ENCODE measurements at regions not wholly inside any gene's neighbourhood (a gene's known extent, or its start where the extent isn't known, plus 50 kb on each side); places are given as distances from the start of the nearest gene placed in this dataset.

DNA sequence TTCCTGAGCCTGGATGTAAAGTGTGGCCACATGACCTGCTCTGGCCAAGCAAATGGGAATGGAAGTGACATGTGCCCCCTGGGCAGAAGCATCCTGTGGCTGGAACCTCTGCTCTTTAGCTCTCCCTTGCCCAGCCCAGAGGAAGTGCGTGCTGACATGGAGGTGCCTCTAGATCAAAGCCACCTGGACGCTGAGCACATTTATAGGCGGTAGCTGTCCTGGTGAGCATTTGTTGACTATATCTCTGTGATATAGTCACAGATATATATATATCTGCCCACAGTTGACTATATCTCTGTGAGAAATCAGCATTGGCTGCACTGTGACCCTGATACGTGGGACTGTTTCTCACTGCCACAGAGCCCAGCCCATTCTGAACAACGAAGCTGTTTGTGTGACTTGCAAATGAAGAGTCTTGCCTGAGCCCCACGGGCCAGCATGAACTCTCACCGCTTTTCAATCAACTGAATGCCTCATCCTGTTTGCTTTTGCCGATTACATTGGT, 118.8 kb downstream of the C16orf95 start:
- WGBS, 2 donors (ENCODE audit: extremely low coverage in 2 of 2, insufficient read length in 2 of 2, insufficient replicate concordance in 1 of 2), result no CpG with 5 or more reads among the region's 8 CpGs
- H4K8ac ChIP-seq (ENCODE audit: low read depth, low read length), result no peak overlapping the region
- H3K9me3 ChIP-seq (replicated peaks in 1 of 2; ENCODE audit: control insufficient read depth in 2 of 2, insufficient read depth in 1 of 2, low read depth in 1 of 2, low read length in 2 of 2), result peaks cover 0 to 3% of the 10 kb centered on the region in 2 donors

DNA sequence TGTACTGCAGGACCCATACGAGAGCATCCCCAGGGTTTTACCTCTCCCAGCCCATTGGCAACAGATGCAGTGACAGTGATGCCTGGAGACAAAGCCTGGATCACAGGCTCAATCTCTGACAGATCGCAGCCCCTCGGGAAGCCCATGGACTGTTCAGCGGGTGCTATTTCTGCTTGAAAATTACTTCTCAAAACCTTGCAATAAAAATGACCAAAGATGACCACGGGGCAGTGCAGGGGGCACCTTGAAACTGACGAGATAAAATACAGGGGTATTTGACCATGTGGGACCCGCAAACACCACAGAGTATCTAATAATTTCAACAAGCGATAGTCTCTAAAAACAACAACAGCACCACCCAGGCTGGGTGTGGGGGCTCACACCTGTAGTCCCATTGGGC, 118.3 kb downstream of the C16orf95 start:
- Histone ChIP-seq H2AFZ (ENCODE audit: low read length) (no peak overlapping the region), H3K4me3 (ENCODE audit: low read length in 2 of 2) (no peak overlapping the region), H2BK15ac (ENCODE audit: low read length) (no peak overlapping the region), H3K36me3 (replicated peaks in 1 of 2; ENCODE audit: control insufficient read depth in 2 of 2, insufficient read depth in 2 of 2, low read length in 2 of 2) (no peaks in the 10 kb centered on the region), H3K27ac (replicated peaks; ENCODE audit: low read length) (no peak overlapping the region), H3K9me3 (replicated peaks in 1 of 2; ENCODE audit: control insufficient read depth in 2 of 2, insufficient read depth in 1 of 2, low read depth in 1 of 2, low read length in 2 of 2) (peaks cover 0 to 3% of the 10 kb centered on the region in 2 donors), H2BK12ac (ENCODE audit: low read length) (no peak overlapping the region), H4K8ac (ENCODE audit: low read depth, low read length) (no peak overlapping the region), H3K14ac (ENCODE audit: low read length) (no peak overlapping the region), H4K91ac (ENCODE audit: low read depth, low read length, poor library complexity) (no peak overlapping the region), H2BK120ac (ENCODE audit: low read depth, low read length) (no peak overlapping the region), H2AK5ac (ENCODE audit: low read depth, low read length) (no peak overlapping the region), H3K4me2 (ENCODE audit: insufficient read depth, low read length, poor library complexity, severe bottlenecking) (no peak overlapping the region), H3K18ac (ENCODE audit: low read length) (no peak overlapping the region), H3K4me1 (ENCODE audit: control insufficient read depth in 2 of 2, insufficient read depth in 1 of 2, low read depth in 1 of 2, low read length in 2 of 2) (peaks cover 2 to 10% of the 10 kb centered on the region in 2 donors), H3K27me3 (ENCODE audit: control insufficient read depth in 3 of 3, insufficient read depth in 3 of 3, low read depth in 1 of 3, low read length in 3 of 3) (no peaks in the 10 kb centered on the region), H3K4ac (ENCODE audit: low read length) (no peak overlapping the region), H2BK5ac (ENCODE audit: low read length) (no peak overlapping the region), H3K23ac (ENCODE audit: low read depth, low read length, poor library complexity) (no peak overlapping the region), H3K9ac (ENCODE audit: low read depth, low read length, poor library complexity) (no peak overlapping the region), H3K79me1 (ENCODE audit: low read depth, low read length) (no peaks in the 10 kb centered on the region)
- no CpG with 5 or more reads among the region's 8 CpGs for WGBS, 2 donors (ENCODE audit: extremely low coverage in 2 of 2, insufficient read length in 2 of 2, insufficient replicate concordance in 1 of 2)
- no peak for DNase-seq (ENCODE audit: low spot score)

More for the DNA sequence above, 118.8 kb downstream of the C16orf95 start:
- Histone ChIP-seq H3K27ac (replicated peaks; ENCODE audit: low read length) (no peak overlapping the region), H2AFZ (ENCODE audit: low read length) (no peak overlapping the region), H3K27me3 (ENCODE audit: control insufficient read depth in 3 of 3, insufficient read depth in 3 of 3, low read depth in 1 of 3, low read length in 3 of 3) (no peaks in the 10 kb centered on the region), H3K4me3 (ENCODE audit: low read length in 2 of 2) (no peak overlapping the region), H2BK15ac (ENCODE audit: low read length) (no peak overlapping the region), H2BK12ac (ENCODE audit: low read length) (no peak overlapping the region), H2AK5ac (ENCODE audit: low read depth, low read length) (no peak overlapping the region), H3K14ac (ENCODE audit: low read length) (no peak overlapping the region), H3K18ac (ENCODE audit: low read length) (no peak overlapping the region), H4K91ac (ENCODE audit: low read depth, low read length, poor library complexity) (no peak overlapping the region), H3K36me3 (replicated peaks in 1 of 2; ENCODE audit: control insufficient read depth in 2 of 2, insufficient read depth in 2 of 2, low read length in 2 of 2) (no peaks in the 10 kb centered on the region), H2BK5ac (ENCODE audit: low read length) (no peak overlapping the region), H3K79me1 (ENCODE audit: low read depth, low read length) (no peaks in the 10 kb centered on the region), H3K23ac (ENCODE audit: low read depth, low read length, poor library complexity) (no peak overlapping the region), H2BK120ac (ENCODE audit: low read depth, low read length) (no peak overlapping the region), H3K4ac (ENCODE audit: low read length) (no peak overlapping the region), H3K4me2 (ENCODE audit: insufficient read depth, low read length, poor library complexity, severe bottlenecking) (no peak overlapping the region), H3K4me1 (ENCODE audit: control insufficient read depth in 2 of 2, insufficient read depth in 1 of 2, low read depth in 1 of 2, low read length in 2 of 2) (peaks cover 2 to 10% of the 10 kb centered on the region in 2 donors), H3K9ac (ENCODE audit: low read depth, low read length, poor library complexity) (no peak overlapping the region)
- no peak for DNase-seq (ENCODE audit: low spot score)

DNA sequence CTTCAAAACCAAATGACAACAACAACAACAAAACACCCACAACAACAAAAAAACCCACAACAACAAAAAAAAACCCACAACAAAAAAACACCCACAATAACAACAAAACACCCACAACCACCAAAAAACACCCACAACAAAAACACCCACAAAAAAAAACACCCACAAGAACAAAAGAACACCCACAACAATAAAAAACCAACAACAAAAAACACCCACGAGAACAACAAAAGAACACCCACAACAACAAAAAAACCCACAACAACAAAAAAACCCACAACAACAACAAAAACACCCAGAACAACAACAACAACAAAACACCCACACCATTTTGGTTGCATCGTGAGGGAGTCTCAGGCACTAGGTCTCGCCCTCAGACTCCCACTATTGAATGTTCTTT, 117.8 kb downstream of the C16orf95 start:
- H3K27ac ChIP-seq (replicated peaks; ENCODE audit: low read length), result no peak overlapping the region
- no peak overlapping the region for H2AK5ac ChIP-seq (ENCODE audit: low read depth, low read length)
- H3K79me1 ChIP-seq (ENCODE audit: low read depth, low read length), result no peaks in the 10 kb centered on the region
- no peak overlapping the region for H3K9ac ChIP-seq (ENCODE audit: low read depth, low read length, poor library complexity)
- no peak overlapping the region for H3K14ac ChIP-seq (ENCODE audit: low read length)
- H3K18ac ChIP-seq (ENCODE audit: low read length), result no peak overlapping the region
- no peaks in the 10 kb centered on the region for H3K27me3 ChIP-seq (ENCODE audit: control insufficient read depth in 3 of 3, insufficient read depth in 3 of 3, low read depth in 1 of 3, low read length in 3 of 3)
- H3K4me1 ChIP-seq (ENCODE audit: control insufficient read depth in 2 of 2, insufficient read depth in 1 of 2, low read depth in 1 of 2, low read length in 2 of 2), result peaks cover 2 to 10% of the 10 kb centered on the region in 2 donors
- H3K4ac ChIP-seq (ENCODE audit: low read length), result no peak overlapping the region
- no peak overlapping the region for H3K4me2 ChIP-seq (ENCODE audit: insufficient read depth, low read length, poor library complexity, severe bottlenecking)
- no peak overlapping the region for H2AFZ ChIP-seq (ENCODE audit: low read length)
- H3K23ac ChIP-seq (ENCODE audit: low read depth, low read length, poor library complexity), result no peak overlapping the region
- no peak overlapping the region for H4K91ac ChIP-seq (ENCODE audit: low read depth, low read length, poor library complexity)
- DNase-seq (ENCODE audit: low spot score), result no peak
- H3K9me3 ChIP-seq (replicated peaks in 1 of 2; ENCODE audit: control insufficient read depth in 2 of 2, insufficient read depth in 1 of 2, low read depth in 1 of 2, low read length in 2 of 2), result no peaks in the 10 kb centered on the region
- no peak overlapping the region for H2BK120ac ChIP-seq (ENCODE audit: low read depth, low read length)
- no peak overlapping the region for H2BK15ac ChIP-seq (ENCODE audit: low read length)
- no peak overlapping the region for H2BK12ac ChIP-seq (ENCODE audit: low read length)
- H3K4me3 ChIP-seq (ENCODE audit: low read length in 2 of 2), result no peak overlapping the region
- 100% methylated on average over 1 of the region's 3 CpGs; no CpG with 5 or more reads in 1 of the 2 donors for WGBS, 2 donors (ENCODE audit: extremely low coverage in 2 of 2, insufficient read length in 2 of 2, insufficient replicate concordance in 1 of 2)
- no peak overlapping the region for H2BK5ac ChIP-seq (ENCODE audit: low read length)
- no peaks in the 10 kb centered on the region for H3K36me3 ChIP-seq (replicated peaks in 1 of 2; ENCODE audit: control insufficient read depth in 2 of 2, insufficient read depth in 2 of 2, low read length in 2 of 2)
- no peak overlapping the region for H4K8ac ChIP-seq (ENCODE audit: low read depth, low read length)

DNA sequence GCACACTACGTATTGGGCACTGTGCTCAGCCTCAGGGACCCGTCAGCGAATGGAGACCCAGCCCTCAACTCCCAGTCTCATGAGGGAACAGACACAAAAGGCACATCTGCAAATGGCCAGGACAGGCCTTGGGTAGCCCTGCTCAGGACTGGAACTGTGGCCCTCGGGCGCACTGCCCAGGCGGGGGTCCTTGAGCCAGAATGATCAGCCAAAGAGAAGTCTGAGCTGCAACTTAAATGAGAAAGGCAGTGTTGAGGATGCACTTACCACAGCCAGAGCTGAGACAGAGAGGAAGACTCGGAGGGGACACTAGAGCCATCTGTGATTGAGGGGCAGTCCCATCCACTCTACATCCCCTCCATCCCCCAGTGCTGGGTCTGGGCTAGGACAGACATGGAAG, 117.3 kb downstream of the C16orf95 start:
- Histone ChIP-seq H2AK5ac (ENCODE audit: low read depth, low read length) (peak overlapping the region; percentile 71), H2BK5ac (ENCODE audit: low read length) (no peak overlapping the region), H3K79me1 (ENCODE audit: low read depth, low read length) (no peaks in the 10 kb centered on the region), H2BK12ac (ENCODE audit: low read length) (no peak overlapping the region), H3K14ac (ENCODE audit: low read length) (no peak overlapping the region), H3K36me3 (replicated peaks in 1 of 2; ENCODE audit: control insufficient read depth in 2 of 2, insufficient read depth in 2 of 2, low read length in 2 of 2) (no peaks in the 10 kb centered on the region), H2BK15ac (ENCODE audit: low read length) (no peak overlapping the region), H3K9ac (ENCODE audit: low read depth, low read length, poor library complexity) (no peak overlapping the region), H3K4me2 (ENCODE audit: insufficient read depth, low read length, poor library complexity, severe bottlenecking) (no peak overlapping the region), H3K27ac (replicated peaks; ENCODE audit: low read length) (no peak overlapping the region), H4K8ac (ENCODE audit: low read depth, low read length) (no peak overlapping the region), H2BK120ac (ENCODE audit: low read depth, low read length) (no peak overlapping the region), H3K9me3 (replicated peaks in 1 of 2; ENCODE audit: control insufficient read depth in 2 of 2, insufficient read depth in 1 of 2, low read depth in 1 of 2, low read length in 2 of 2) (no peaks in the 10 kb centered on the region), H3K4me3 (ENCODE audit: low read length in 2 of 2) (no peak overlapping the region), H3K23ac (ENCODE audit: low read depth, low read length, poor library complexity) (peak overlapping the region; percentile 11), H3K18ac (ENCODE audit: low read length) (peak overlapping the region; percentile 32), H3K27me3 (ENCODE audit: control insufficient read depth in 3 of 3, insufficient read depth in 3 of 3, low read depth in 1 of 3, low read length in 3 of 3) (no peaks in the 10 kb centered on the region), H4K91ac (ENCODE audit: low read depth, low read length, poor library complexity) (peak overlapping the region; percentile 66), H3K4ac (ENCODE audit: low read length) (no peak overlapping the region), H2AFZ (ENCODE audit: low read length) (no peak overlapping the region), H3K4me1 (ENCODE audit: control insufficient read depth in 2 of 2, insufficient read depth in 1 of 2, low read depth in 1 of 2, low read length in 2 of 2) (peaks cover 2 to 10% of the 10 kb centered on the region in 2 donors)
- no peak for DNase-seq (ENCODE audit: low spot score)
- WGBS, 2 donors (ENCODE audit: extremely low coverage in 2 of 2, insufficient read length in 2 of 2, insufficient replicate concordance in 1 of 2), result no CpG with 5 or more reads among the region's 7 CpGs
